ENCODE measurements at regions not wholly inside any gene's neighbourhood (a gene's known extent, or its start where the extent isn't known, plus 50 kb on each side); places are given as distances from the start of the nearest gene placed in this dataset.
"Not testable (repeated sequence)": the region's sequence is repeated elsewhere in the genome, so short reads cannot be mapped to it uniquely, and the experiment has no call there.

DNA sequence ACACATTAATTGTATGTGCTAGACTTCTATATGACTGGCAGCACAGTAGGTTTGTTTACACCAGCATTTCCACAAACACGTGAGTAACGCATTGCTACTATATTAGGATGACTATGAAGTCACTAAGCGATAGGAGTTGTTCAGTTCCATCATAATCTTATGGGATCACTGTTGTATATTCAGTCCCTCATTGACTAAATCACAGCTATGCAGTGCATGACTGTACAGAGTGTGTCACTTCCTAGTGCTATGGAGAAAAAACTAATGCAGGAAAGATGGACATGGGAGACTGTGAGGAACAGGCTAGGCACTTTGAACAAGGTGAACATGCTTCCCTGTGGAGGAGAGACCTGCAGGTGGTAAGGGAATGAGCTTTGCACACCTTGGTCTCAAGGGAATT is 259.8 kb downstream of the NUAK1 start:
- no peak for DNase-seq (ENCODE audit: extremely low read depth, low read depth)
- TF ChIP-seq, protein P1, sequence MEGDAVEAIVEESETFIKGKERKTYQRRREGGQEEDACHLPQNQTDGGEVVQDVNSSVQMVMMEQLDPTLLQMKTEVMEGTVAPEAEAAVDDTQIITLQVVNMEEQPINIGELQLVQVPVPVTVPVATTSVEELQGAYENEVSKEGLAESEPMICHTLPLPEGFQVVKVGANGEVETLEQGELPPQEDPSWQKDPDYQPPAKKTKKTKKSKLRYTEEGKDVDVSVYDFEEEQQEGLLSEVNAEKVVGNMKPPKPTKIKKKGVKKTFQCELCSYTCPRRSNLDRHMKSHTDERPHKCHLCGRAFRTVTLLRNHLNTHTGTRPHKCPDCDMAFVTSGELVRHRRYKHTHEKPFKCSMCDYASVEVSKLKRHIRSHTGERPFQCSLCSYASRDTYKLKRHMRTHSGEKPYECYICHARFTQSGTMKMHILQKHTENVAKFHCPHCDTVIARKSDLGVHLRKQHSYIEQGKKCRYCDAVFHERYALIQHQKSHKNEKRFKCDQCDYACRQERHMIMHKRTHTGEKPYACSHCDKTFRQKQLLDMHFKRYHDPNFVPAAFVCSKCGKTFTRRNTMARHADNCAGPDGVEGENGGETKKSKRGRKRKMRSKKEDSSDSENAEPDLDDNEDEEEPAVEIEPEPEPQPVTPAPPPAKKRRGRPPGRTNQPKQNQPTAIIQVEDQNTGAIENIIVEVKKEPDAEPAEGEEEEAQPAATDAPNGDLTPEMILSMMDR (IDR thresholded peaks at IDR 0.05; ENCODE audit: low read depth, low read length) = no peak

DNA sequence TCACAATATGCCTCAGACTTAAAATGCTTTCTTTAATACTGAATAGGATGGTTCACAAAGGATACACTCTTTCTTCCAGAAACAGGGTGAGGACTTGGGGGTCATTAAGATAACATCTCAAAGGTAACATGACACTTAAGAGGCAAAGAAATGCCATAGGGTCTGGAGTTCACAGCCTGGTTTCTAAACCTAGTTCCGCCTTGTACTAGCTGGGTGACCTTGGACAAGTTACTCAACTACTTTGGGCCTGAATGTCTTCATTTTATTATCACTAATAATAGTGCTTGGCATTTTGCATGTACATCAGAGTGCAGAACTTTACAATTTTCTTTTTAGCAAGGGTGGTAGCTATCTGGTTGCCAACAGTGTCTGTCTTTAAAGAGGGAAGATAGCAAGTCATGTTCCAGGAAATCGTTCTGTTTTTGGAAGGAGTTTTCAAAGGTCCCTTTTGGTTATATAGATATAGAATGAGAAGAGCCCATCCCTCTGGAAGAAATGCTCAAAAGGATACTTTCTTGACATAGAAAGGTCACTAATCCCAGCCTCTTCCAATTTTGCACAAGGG is 257.8 kb downstream of the NUAK1 start:
- TF ChIP-seq, protein P1 (IDR thresholded peaks at IDR 0.05; ENCODE audit: low read depth, low read length) = no peak
- no peak for DNase-seq (ENCODE audit: extremely low read depth, low read depth)

DNA sequence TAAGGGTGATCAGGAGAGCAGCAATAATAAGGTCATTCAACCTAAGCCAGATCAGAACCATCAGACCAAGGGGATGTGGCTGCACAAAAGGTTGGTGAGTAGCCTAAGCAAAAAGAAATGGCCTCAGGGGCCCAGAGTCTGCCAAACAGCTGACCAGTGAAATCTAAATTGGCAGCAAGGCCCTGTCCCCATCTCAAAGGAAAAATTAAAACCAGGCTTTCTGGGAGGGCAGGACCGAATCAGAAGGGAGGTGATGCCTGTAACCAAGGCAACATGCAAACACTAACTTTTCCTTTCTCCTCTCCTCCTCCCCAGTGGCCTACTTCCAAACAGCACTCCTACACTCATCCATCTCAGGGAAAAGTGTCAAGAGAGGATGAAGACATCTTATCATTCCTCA is 256.4 kb downstream of the NUAK1 start:
- peak; percentile 45 for DNase-seq (ENCODE audit: extremely low read depth, low read depth)
- TF ChIP-seq, protein P1 (IDR thresholded peaks at IDR 0.05; ENCODE audit: low read depth, low read length) = no peak

DNA sequence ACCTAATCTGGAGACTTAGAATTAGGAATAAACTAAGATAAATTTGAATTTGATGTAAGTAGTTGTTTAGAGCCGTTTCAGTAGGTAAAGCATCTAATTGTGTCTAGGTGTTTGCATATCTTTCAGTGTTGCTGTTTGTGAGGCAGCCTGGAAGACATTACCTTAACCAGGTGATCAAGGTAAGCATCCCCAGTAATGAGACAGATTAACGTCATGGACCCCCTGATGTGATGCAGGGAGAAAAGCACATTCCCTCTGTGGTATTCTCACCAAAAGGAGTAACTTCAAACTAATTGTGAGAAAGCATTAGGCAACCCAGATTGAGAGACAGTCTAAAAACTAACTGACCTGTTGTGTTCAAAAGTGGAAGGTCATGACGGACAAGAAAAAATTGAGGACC is 251.6 kb downstream of the NUAK1 start:
- TF ChIP-seq, protein P1 (IDR thresholded peaks at IDR 0.05; ENCODE audit: low read depth, low read length) = no peak
- no peak for DNase-seq (ENCODE audit: extremely low read depth, low read depth)

DNA sequence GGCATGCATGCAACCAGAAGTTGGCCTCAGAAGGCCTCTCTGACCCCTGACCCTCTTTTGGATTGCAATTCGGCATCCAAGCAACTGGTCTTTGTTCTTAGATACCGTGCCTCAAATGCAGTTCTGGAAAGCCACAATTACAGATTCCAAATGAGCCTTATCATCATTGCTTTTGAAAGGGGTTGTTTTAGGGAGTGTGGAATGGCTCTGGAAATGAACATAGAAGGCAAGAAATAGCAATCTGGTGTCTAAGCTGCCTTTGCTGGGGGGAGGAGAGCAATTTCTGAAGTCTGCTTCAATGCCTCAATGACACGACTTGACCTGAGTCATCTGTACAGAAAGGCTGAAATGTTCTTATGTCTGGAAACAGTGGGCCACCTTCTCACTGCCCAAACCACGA is 250.1 kb downstream of the NUAK1 start:
- TF ChIP-seq, protein P1 (IDR thresholded peaks at IDR 0.05; ENCODE audit: low read depth, low read length) = no peak
- DNase-seq (ENCODE audit: extremely low read depth, low read depth) = no peak

DNA sequence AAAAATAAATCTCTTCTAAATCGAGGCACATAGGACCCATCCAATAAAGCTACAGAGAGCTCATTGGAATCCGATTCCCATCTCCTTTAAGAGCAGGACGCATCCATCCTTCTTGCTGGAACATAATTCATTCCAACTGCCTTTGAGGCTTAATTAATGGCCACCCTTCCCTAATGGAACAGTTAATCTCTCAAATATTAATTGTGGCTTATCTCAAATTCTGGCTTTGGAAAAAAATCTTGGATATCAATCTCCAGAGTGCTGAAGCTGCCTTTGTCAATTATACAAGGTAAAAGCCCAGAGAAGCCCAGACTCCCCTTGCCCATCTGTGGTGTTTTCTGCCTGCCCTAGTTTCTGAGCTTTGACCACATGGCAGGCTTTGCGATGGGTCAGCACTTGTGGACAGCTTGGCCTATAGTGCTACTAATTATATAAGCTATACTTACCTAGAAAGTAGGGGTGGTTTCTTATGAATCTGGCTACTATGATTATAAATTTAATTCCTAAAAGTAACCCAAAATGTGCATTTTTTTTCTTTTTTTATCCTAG is 246.3 kb downstream of the NUAK1 start:
- DNase-seq (ENCODE audit: extremely low read depth, low read depth) = no peak
- TF ChIP-seq, protein P1 (IDR thresholded peaks at IDR 0.05; ENCODE audit: low read depth, low read length) = no peak

DNA sequence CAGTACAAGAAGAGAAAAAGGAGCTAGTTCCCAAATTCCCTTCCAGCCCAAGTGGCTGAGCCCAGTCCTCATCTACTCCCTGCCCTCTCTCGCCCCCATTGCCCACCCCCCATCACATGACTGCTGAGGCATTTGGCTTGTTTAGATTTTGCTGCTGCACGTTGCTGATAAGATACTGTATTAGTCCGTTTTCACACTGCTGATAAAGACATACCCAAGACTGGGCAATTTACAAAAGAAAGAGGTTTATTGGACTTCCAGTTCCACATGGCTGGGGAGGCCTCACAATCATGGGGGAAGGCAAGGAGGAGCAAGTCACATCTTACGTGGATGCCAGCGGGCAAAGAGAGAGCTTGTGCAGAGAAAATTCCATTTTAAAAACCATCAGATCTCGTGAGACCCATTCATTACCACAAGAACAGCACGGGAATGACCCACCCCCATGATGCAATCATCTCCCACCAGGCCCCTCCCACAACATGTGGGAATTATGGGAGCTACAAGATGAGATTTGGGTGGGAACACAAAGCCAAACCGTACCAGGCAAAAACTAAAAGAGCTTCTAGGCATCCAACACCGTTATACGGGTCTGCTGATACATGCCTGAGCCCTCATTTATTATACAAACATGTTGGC is 243.4 kb downstream of the NUAK1 start:
- DNase-seq (ENCODE audit: extremely low read depth, low read depth) = not testable (repeated sequence)

DNA sequence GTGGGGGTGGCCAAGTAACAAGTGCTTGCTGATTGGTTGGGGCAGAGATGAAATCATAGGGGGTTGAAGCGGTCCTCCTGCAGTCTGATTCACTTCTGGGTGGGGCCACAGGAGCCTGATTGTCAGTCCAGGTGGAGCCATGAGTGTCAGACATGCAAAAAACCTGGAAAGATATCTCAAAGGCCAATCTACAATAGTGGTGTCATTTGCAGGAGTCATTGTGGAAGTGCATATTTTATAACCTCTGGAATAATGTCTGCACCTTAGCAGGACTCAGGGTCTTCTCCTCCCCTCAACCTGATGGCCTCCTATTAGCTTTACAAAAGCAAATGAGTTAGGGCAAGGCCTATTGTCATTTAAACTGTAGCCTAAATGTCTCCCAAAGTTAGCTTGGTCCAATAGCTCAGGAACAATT is 241.4 kb downstream of the NUAK1 start:
- TF ChIP-seq, protein P1 (IDR thresholded peaks at IDR 0.05; ENCODE audit: low read depth, low read length) = no peak
- no peak for DNase-seq (ENCODE audit: extremely low read depth, low read depth)

DNA sequence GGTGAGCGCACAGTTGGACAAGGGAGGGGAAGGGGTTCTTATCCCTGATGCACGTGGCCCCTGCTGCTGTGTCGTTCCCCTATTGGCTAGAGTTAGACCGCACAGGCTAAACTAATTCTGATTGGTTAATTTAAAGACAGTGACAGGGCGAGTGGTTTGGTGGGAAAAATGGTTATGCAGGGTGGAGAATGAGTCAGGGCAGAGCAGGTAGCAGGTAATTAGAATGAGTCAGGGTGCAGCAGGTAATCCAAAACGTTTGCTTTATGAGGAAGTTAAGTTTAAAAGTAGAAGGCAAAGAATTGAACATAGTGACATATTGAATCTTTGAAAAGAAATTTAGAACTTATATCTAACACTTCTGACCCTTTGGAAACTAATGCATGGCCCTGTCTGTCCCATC is 240.5 kb downstream of the NUAK1 start:
- not testable (repeated sequence) for DNase-seq (ENCODE audit: extremely low read depth, low read depth)

Data from AG09319 (cell line).